Thyroid gland (tissue), 4 donors: ENCODE measurements at regions not wholly inside any gene's neighbourhood (a gene's known extent, or its start where the extent isn't known, plus 50 kb on each side); places are given as distances from the start of the nearest gene placed in this dataset.

Experiments
- POLR2A ChIP-seq, 2 donors: fragments of 450-650 bp; IDR thresholded peaks; one replicate each; pipeline ENCODE4 v1.6.1; 2017; ENCODE audit warnings: antibody characterized with exemption in 2 of 2, mild to moderate bottlenecking in 2 of 2, moderate library complexity in 1 of 2
- TF ChIP-seq, protein P1 (sequence below), 6 experiments: fragments of 200-600 bp in 3 of 6; fragments of 450-650 bp in 3 of 6; sonication (generic) in 3 of 6; IDR thresholded peaks; one replicate each; pipeline ENCODE4 v1.5.1; 2016 to 2019; ENCODE audit warnings: antibody characterized with exemption in 6 of 6, mild to moderate bottlenecking in 2 of 6, inconsistent platforms in 1 of 6, moderate library complexity in 1 of 6

GRCh38 chr6:2436410-2437154 is 191.2 kb upstream of the GMDS start:
- TF ChIP-seq, protein P1, sequence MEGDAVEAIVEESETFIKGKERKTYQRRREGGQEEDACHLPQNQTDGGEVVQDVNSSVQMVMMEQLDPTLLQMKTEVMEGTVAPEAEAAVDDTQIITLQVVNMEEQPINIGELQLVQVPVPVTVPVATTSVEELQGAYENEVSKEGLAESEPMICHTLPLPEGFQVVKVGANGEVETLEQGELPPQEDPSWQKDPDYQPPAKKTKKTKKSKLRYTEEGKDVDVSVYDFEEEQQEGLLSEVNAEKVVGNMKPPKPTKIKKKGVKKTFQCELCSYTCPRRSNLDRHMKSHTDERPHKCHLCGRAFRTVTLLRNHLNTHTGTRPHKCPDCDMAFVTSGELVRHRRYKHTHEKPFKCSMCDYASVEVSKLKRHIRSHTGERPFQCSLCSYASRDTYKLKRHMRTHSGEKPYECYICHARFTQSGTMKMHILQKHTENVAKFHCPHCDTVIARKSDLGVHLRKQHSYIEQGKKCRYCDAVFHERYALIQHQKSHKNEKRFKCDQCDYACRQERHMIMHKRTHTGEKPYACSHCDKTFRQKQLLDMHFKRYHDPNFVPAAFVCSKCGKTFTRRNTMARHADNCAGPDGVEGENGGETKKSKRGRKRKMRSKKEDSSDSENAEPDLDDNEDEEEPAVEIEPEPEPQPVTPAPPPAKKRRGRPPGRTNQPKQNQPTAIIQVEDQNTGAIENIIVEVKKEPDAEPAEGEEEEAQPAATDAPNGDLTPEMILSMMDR (IDR thresholded peaks at IDR 0.05), result no peak
- no peak for TF ChIP-seq POLR2A (IDR thresholded peaks at IDR 0.05)
